ENCODE measurements at regions not wholly inside any gene's neighbourhood (a gene's known extent, or its start where the extent isn't known, plus 50 kb on each side); places are given as distances from the start of the nearest gene placed in this dataset.

GRCh38 chr2:34663314-34663713, 1064.2 kb upstream of the FAM98A start:
- TF ChIP-seq, protein P1, sequence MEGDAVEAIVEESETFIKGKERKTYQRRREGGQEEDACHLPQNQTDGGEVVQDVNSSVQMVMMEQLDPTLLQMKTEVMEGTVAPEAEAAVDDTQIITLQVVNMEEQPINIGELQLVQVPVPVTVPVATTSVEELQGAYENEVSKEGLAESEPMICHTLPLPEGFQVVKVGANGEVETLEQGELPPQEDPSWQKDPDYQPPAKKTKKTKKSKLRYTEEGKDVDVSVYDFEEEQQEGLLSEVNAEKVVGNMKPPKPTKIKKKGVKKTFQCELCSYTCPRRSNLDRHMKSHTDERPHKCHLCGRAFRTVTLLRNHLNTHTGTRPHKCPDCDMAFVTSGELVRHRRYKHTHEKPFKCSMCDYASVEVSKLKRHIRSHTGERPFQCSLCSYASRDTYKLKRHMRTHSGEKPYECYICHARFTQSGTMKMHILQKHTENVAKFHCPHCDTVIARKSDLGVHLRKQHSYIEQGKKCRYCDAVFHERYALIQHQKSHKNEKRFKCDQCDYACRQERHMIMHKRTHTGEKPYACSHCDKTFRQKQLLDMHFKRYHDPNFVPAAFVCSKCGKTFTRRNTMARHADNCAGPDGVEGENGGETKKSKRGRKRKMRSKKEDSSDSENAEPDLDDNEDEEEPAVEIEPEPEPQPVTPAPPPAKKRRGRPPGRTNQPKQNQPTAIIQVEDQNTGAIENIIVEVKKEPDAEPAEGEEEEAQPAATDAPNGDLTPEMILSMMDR (IDR thresholded peaks at IDR 0.05; ENCODE audit: insufficient read depth, low read depth, low read length) = no peak
- no peak for TF ChIP-seq EZH2 (IDR thresholded peaks at IDR 0.05; ENCODE audit: insufficient read depth, low read length)
